ENCODE measurements at regions not wholly inside any gene's neighbourhood (a gene's known extent, or its start where the extent isn't known, plus 50 kb on each side); places are given as distances from the start of the nearest gene placed in this dataset.

DNA sequence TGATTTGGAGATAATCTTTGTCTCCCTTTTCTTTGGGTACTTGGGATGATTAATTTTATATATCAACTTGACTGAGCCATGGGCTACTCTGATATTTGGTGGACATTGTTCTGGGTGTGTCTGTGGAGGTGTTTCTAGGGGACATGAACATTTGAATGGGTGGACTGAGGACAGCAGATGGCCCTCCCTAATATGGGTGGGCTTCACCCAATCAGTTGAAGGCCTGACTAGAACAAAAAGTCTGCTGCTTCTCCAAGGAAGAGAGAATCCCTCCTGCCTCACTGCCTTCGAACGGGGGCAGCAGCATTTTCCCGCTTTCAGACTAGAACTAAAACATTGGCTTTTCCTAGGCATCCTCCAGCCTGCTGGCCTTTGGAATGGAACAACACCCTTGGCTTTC lies 73.9 kb upstream of the EMX2 start:
- H3K27me3 ChIP-seq: peaks cover 0 to 17% (median 0%) of the 10 kb centered on the region in 3 donors
- 82 to 97% (median 96%) methylated on average over 3 of the region's 3 CpGs for WGBS, 5 donors
- no peaks in the 10 kb centered on the region for H3K4me1 ChIP-seq
- TF ChIP-seq, protein P1, sequence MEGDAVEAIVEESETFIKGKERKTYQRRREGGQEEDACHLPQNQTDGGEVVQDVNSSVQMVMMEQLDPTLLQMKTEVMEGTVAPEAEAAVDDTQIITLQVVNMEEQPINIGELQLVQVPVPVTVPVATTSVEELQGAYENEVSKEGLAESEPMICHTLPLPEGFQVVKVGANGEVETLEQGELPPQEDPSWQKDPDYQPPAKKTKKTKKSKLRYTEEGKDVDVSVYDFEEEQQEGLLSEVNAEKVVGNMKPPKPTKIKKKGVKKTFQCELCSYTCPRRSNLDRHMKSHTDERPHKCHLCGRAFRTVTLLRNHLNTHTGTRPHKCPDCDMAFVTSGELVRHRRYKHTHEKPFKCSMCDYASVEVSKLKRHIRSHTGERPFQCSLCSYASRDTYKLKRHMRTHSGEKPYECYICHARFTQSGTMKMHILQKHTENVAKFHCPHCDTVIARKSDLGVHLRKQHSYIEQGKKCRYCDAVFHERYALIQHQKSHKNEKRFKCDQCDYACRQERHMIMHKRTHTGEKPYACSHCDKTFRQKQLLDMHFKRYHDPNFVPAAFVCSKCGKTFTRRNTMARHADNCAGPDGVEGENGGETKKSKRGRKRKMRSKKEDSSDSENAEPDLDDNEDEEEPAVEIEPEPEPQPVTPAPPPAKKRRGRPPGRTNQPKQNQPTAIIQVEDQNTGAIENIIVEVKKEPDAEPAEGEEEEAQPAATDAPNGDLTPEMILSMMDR (IDR thresholded peaks at IDR 0.05): no peak
- no peak for TF ChIP-seq POLR2AphosphoS5 (IDR thresholded peaks at IDR 0.05)
- no peak for TF ChIP-seq EP300 (IDR thresholded peaks at IDR 0.05)
- TF ChIP-seq POLR2A (IDR thresholded peaks at IDR 0.05): no peak
- H3K36me3 ChIP-seq: no peaks in the 10 kb centered on the region
- H3K4me3 ChIP-seq: no peak overlapping the region
- intact Hi-C loops (cut with DNase I; ENCODE audit: low total_unique reads): no loop called here
- no peak for DNase-seq
- H3K9me3 ChIP-seq: no peaks in the 10 kb centered on the region
- H3K27ac ChIP-seq: no peak overlapping the region

DNA sequence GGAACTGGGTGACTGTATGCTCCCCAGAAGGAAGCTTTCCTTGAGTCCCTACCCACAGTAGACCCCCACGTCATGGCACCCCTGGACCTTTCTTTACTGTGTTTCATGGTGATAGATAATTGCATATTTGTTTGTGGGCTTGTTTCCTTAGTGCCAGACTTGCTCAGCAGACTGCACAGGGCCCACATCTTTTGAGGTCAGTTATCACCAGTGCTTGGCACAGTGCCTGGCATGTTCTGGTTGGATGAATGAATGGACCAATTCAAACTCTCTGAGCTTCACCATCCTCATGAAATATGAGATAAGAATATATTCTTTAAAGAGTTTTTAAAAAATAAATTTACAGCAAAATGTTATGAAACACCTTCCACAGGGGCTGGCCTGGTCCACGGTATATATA lies 78.4 kb upstream of the EMX2 start:
- 32 to 80% (median 57%) methylated on average over 2 of the region's 2 CpGs for WGBS, 5 donors
- intact Hi-C loops (cut with DNase I; ENCODE audit: low total_unique reads): no loop called here
- no peak overlapping the region for H3K4me3 ChIP-seq
- TF ChIP-seq, protein P1 (IDR thresholded peaks at IDR 0.05): no peak
- TF ChIP-seq POLR2AphosphoS5 (IDR thresholded peaks at IDR 0.05) (no peak), EP300 (IDR thresholded peaks at IDR 0.05) (no peak), POLR2A (IDR thresholded peaks at IDR 0.05) (no peak)
- H3K4me1 ChIP-seq: no peaks in the 10 kb centered on the region
- DNase-seq: no peak
- no peaks in the 10 kb centered on the region for H3K36me3 ChIP-seq
- no peak overlapping the region for H3K27ac ChIP-seq
- H3K27me3 ChIP-seq: no peaks in the 10 kb centered on the region
- H3K9me3 ChIP-seq: peaks cover 0 to 8% (median 5%) of the 10 kb centered on the region in 4 donors

DNA sequence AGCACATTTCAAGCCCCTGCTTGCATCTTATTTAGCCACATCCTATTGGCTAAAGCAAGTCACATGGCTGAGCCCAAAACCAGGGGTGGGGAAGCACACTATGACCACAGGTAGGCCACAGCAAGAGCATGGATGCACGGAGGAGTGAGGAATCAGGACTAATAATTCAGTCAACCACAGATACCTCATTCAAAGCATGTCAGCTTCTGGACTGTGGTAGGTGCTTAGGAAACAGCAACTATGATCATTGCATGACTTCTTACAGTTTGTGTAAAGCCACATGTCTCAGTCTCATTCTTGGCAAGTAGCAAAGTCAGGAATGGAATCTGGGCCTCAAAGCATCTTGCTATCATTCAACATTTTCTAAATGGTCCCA lies 79.0 kb upstream of the EMX2 start:
- WGBS, 5 donors: 60 to 90% (median 76%) methylated on average over 1 of the region's 1 CpG
- Histone ChIP-seq H3K27me3 (no peaks in the 10 kb centered on the region), H3K9me3 (peaks cover 0 to 8% (median 5%) of the 10 kb centered on the region in 4 donors), H3K27ac (no peak overlapping the region), H3K4me1 (no peaks in the 10 kb centered on the region), H3K36me3 (no peaks in the 10 kb centered on the region), H3K4me3 (no peak overlapping the region)
- intact Hi-C loops (cut with DNase I; ENCODE audit: low total_unique reads): no loop called here
- DNase-seq: no peak
- TF ChIP-seq EP300 (IDR thresholded peaks at IDR 0.05) (no peak), POLR2AphosphoS5 (IDR thresholded peaks at IDR 0.05) (no peak), POLR2A (IDR thresholded peaks at IDR 0.05) (no peak)
- TF ChIP-seq, protein P1 (IDR thresholded peaks at IDR 0.05): no peak

DNA sequence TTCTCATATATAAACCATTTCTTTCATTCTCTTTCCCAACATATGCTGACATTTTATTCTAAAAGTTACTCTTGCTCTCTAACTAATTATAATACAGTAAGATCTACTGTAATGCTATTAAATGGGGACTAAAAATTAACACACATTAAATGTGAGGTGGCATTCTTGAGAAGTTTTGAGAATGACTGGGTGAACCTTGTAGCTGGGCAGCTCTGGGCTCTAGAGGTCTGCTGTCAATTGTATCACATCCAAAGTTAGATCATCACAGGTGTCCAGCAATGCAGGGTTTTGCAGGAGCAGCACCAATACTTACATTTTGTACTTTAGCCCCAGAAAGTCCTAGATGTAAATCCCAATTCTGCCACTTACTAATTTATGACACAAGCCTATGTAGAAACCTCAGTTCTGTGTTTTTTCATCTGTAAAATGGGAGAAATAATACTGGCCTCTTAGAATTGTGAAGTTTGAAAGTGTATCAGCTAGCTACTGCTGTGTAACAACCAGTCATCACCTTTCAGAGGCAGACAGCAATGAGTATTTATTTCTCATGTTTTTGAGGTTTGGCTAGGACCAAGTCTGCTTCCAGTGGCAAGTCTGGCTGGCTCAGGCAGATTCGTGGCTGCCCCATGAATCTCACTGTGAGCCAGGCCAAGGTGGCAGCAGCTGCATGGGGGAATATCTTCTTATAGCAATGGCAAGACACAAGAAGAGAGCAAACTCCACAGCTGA lies 79.6 kb upstream of the EMX2 start:
- Histone ChIP-seq H3K9me3 (peaks cover 0 to 8% (median 5%) of the 10 kb centered on the region in 4 donors), H3K4me1 (no peaks in the 10 kb centered on the region), H3K36me3 (no peaks in the 10 kb centered on the region), H3K27me3 (peaks cover 0 to 4% (median 0%) of the 10 kb centered on the region in 3 donors), H3K4me3 (no peak overlapping the region), H3K27ac (no peak overlapping the region)
- TF ChIP-seq, protein P1 (IDR thresholded peaks at IDR 0.05): no peak
- TF ChIP-seq EP300 (IDR thresholded peaks at IDR 0.05): no peak
- no peak for TF ChIP-seq POLR2A (IDR thresholded peaks at IDR 0.05)
- TF ChIP-seq POLR2AphosphoS5 (IDR thresholded peaks at IDR 0.05): no peak
- intact Hi-C loops (cut with DNase I; ENCODE audit: low total_unique reads): no loop called here
- 73 to 85% (median 78%) methylated on average over 1 of the region's 1 CpG for WGBS, 5 donors
- no peak for DNase-seq
